Gastrocnemius medialis (tissue), 4 donors: ENCODE measurements at regions not wholly inside any gene's neighbourhood (a gene's known extent, or its start where the extent isn't known, plus 50 kb on each side); places are given as distances from the start of the nearest gene placed in this dataset.
A peak's percentile ranks its signal among the peaks of the same experiment; 100 is the strongest.

ENCODE experiments used
- ATAC-seq, 2 donors: fragments of 150-250 bp; one replicate each; pipeline ENCODE4 v1.9.1; 2016
- DNase-seq, 2 donors: peaks; one replicate each; pipeline ENCODE4 v3.0.0-alpha.2; 2019
- H3K27ac ChIP-seq, 4 donors: fragments of 200-600 bp; sonication (generic); 1 replicate in 1 of 4; 2 replicates in 3 of 4; pipeline ENCODE4 v1.5.1; 2016 to 2018; ENCODE audit warnings: mild to moderate bottlenecking in 2 of 4, moderate library complexity in 1 of 4
- H3K27me3 ChIP-seq, 3 donors: fragments of 200-600 bp; sonication (generic) in 2 of 3; 1 replicate in 1 of 3; 2 replicates in 2 of 3; pipeline versions ENCODE4 v1.5.1 to v1.6.0; 2016 to 2019; ENCODE audit warnings: mild to moderate bottlenecking in 1 of 3, moderate library complexity in 1 of 3
- H3K36me3 ChIP-seq, 2 donors: fragments of 200-600 bp; sonication (generic) in 1 of 2; one replicate each; pipeline ENCODE4 v1.5.1; 2017 to 2018
- H3K4me1 ChIP-seq, 2 donors: fragments of 200-600 bp; sonication (generic) in 1 of 2; one replicate each; pipeline ENCODE4 v1.5.1; 2016 to 2017; ENCODE audit warnings: mild to moderate bottlenecking in 2 of 2
- H3K4me3 ChIP-seq, 4 donors: fragments of 200-600 bp; sonication (generic) in 3 of 4; 1 replicate in 1 of 4; 2 replicates in 3 of 4; pipeline ENCODE4 v1.5.1; 2016 to 2019; ENCODE audit warnings: mild to moderate bottlenecking in 2 of 4
- H3K9me3 ChIP-seq, 3 donors: fragments of 200-600 bp; sonication (generic) in 2 of 3; 1 replicate in 1 of 3; 2 replicates in 2 of 3; pipeline ENCODE4 v1.5.1; 2016 to 2019
- CTCF ChIP-seq, 5 experiments: fragments of 450-650 bp in 3 of 5; fragments of 200-600 bp in 2 of 5; sonication (generic) in 2 of 5; IDR thresholded peaks in 4 of 5; conservative IDR thresholded peaks in 1 of 5; 1 replicate in 4 of 5; 2 replicates in 1 of 5; pipeline ENCODE4 v1.5.1; 2016 to 2019; ENCODE audit warnings: antibody characterized with exemption in 5 of 5, mild to moderate bottlenecking in 3 of 5, moderate library complexity in 3 of 5
- POLR2A ChIP-seq, 2 donors: fragments of 450-650 bp; IDR thresholded peaks; one replicate each; pipeline ENCODE4 v1.6.1; 2017; ENCODE audit warnings: antibody characterized with exemption in 2 of 2, mild to moderate bottlenecking in 2 of 2, moderate library complexity in 2 of 2
- in situ Hi-C, 4 donors: fragments of 200-750 bp; cut with MboI; loops; one replicate each; pipeline versions ENCODE4 v1.15.0 to v1.8.0; 2017; ENCODE audit warnings: low sequenced_read_pairs in 4 of 4
- intact Hi-C: fragments of 100-400 bp; cut with DNase I; formaldehyde crosslinking; loops from one replicate; pipeline ENCODE4 v1.15.1; 2023; ENCODE audit warnings: low total_unique reads

GRCh38 chr1:234772345-234773147 lies 162.6 kb upstream of the IRF2BP2 start:
- Histone ChIP-seq H3K9me3 (no peaks in the 10 kb centered on the region), H3K36me3 (no peaks in the 10 kb centered on the region), H3K4me1 (peaks cover 13 to 18% of the 10 kb centered on the region in 2 donors), H3K4me3 (no peak overlapping the region), H3K27me3 (peaks cover 12 to 13% (median 13%) of the 10 kb centered on the region in 3 donors), H3K27ac (peak overlapping the region; percentile 63 to 77 (median 70))
- in situ Hi-C loops (no loop called here), intact Hi-C loops (loop anchor here (1.0 to 5.0 kb wide), 3 partner anchors 46 to 275 kb away; no protein-coding TSS in a partner anchor)
- DNase-seq = peak; percentile 90 to 92
- ATAC-seq = peak; percentile 99
- TF ChIP-seq POLR2A (IDR thresholded peaks at IDR 0.05) = peak; percentile 43 to 66
- TF ChIP-seq CTCF (IDR thresholded peaks at IDR 0.05 in 4 of 5, conservative IDR thresholded peaks at IDR 0.05 in 1 of 5) = no peak

GRCh38 chr1:234771642-234772344 lies 161.8 kb upstream of the IRF2BP2 start:
- in situ Hi-C loops = no loop called here
- Histone ChIP-seq H3K9me3 (no peaks in the 10 kb centered on the region), H3K27ac (peak overlapping the region; percentile 63 to 77 (median 70)), H3K4me3 (no peak overlapping the region), H3K4me1 (peaks cover 13 to 18% of the 10 kb centered on the region in 2 donors), H3K36me3 (no peaks in the 10 kb centered on the region), H3K27me3 (peaks cover 5% of the 10 kb centered on the region in 3 donors)
- TF ChIP-seq POLR2A (IDR thresholded peaks at IDR 0.05) = no peak
- intact Hi-C loops = loop anchor here (1.0 to 5.0 kb wide), 3 partner anchors 45 to 274 kb away; no protein-coding TSS in a partner anchor
- ATAC-seq = peak in 1 of 2 donors; percentile 18
- DNase-seq = no peak

- DNase-seq = no peak
- peak overlapping the region in 3 of 4 donors; percentile 63 to 76 (median 63) for H3K27ac ChIP-seq
- in situ Hi-C loops (no loop called here), intact Hi-C loops (loop anchor here (5.0 kb wide), 2 partner anchors 149 to 274 kb away; no protein-coding TSS in a partner anchor)
- no peaks in the 10 kb centered on the region for H3K36me3 ChIP-seq
- TF ChIP-seq POLR2A (IDR thresholded peaks at IDR 0.05) (no peak), CTCF (IDR thresholded peaks at IDR 0.05 in 4 of 5, conservative IDR thresholded peaks at IDR 0.05 in 1 of 5) (no peak)
- ATAC-seq = no peak
- H3K4me3 ChIP-seq = no peak overlapping the region
- H3K4me1 ChIP-seq = peaks cover 13 to 18% of the 10 kb centered on the region in 2 donors
- H3K27me3 ChIP-seq = no peaks in the 10 kb centered on the region
- no peaks in the 10 kb centered on the region for H3K9me3 ChIP-seq
Measured at GRCh38 chr1:234770924-234771540, 161.1 kb upstream of the IRF2BP2 start.

- Histone ChIP-seq H3K27me3 (no peaks in the 10 kb centered on the region), H3K36me3 (no peaks in the 10 kb centered on the region), H3K4me3 (no peak overlapping the region), H3K27ac (no peak overlapping the region), H3K4me1 (peaks cover 13 to 18% of the 10 kb centered on the region in 2 donors), H3K9me3 (no peaks in the 10 kb centered on the region)
- intact Hi-C loops = loop anchor here (5.0 kb wide), 2 partner anchors 148 to 273 kb away; no protein-coding TSS in a partner anchor
- ATAC-seq (no peak), DNase-seq (no peak)
- TF ChIP-seq CTCF (IDR thresholded peaks at IDR 0.05 in 4 of 5, conservative IDR thresholded peaks at IDR 0.05 in 1 of 5) (no peak), POLR2A (IDR thresholded peaks at IDR 0.05) (no peak)
- in situ Hi-C loops = no loop called here
Measured at GRCh38 chr1:234769986-234770795, 160.2 kb upstream of the IRF2BP2 start.
